HCT116 (cell line): ENCODE measurements at regions not wholly inside any gene's neighbourhood (a gene's known extent, or its start where the extent isn't known, plus 50 kb on each side); places are given as distances from the start of the nearest gene placed in this dataset.

Experiments
- ATAC-seq: fragments of 200-7000 bp; cut with Tn5 transposase; 2 replicates; pipeline ENCODE4 v1.9.1; 2020; ENCODE audit warnings: mild to moderate bottlenecking, moderate library complexity
- BruUV-seq: library from RNA; stranded (reverse); fragments of 400-500 nt; replicated peaks from 2 replicates; lab custom pipeline; 2021; lab: Mats Ljungman, UMichigan
- CTCF ChIA-PET: fragments of 300-600 bp; sonication (Branson Sonifier 250); formaldehyde crosslinking; loops from one replicate; lab custom pipeline; 2021; ENCODE audit warnings: antibody characterized with exemption; lab: Charles Lee
- POLR2A ChIA-PET: fragments of 300-600, 350-600 bp; sonication (Branson Sonifier 250); formaldehyde crosslinking; loops from one replicate; lab custom pipeline; 2021; ENCODE audit warnings: antibody characterized with exemption; lab: Charles Lee
- RAD21 ChIA-PET, 2 experiments: fragments of 300-600 bp; sonication (Branson Sonifier 250); formaldehyde crosslinking; loops; one replicate each; lab custom pipeline; 2023; ENCODE audit warnings: low total read pairs in 2 of 2; ENCODE audit not compliant: uncharacterized antibody in 2 of 2, unreplicated experiment in 2 of 2, low non-redundant PET in 1 of 2; lab: Charles Lee
- DNase-seq: peaks from one replicate; pipeline ENCODE4 v3.0.0-alpha.2; 2010; ENCODE audit warnings: low read depth, low spot score
- H2AFZ ChIP-seq: fragments of 200-600 bp; shearing (Covaris generic), sonication (generic); 2 replicates; pipeline ENCODE4 v1.6.1; 2017; ENCODE audit warnings: low read depth, mixed run types, mixed read lengths, antibody characterized with exemption, low read length; ENCODE audit not compliant: poor library complexity, severe bottlenecking
- H3K27ac ChIP-seq: 2 replicates; pipeline ENCODE4 v1.5.1; 2012; ENCODE audit warnings: low read depth, low read length
- H3K27me3 ChIP-seq: fragments of 200-600 bp; sonication (generic); 2 replicates; pipeline ENCODE4 v1.6.1; 2016; ENCODE audit warnings: mixed run types, low read length, mixed read lengths; ENCODE audit not compliant: insufficient read depth
- H3K36me3 ChIP-seq, 2 experiments: fragments of 200-500 bp in 1 of 2; fragments of 200-600 bp in 1 of 2; sonication (Bioruptor generic) in 1 of 2; sonication (generic) in 1 of 2; 2 replicates each; pipeline versions ENCODE4 v1.5.1 to v1.6.1; 2014 to 2016; ENCODE audit warnings: low read length in 2 of 2, inconsistent platforms in 1 of 2, mixed read lengths in 1 of 2, mixed run types in 1 of 2; ENCODE audit not compliant: insufficient read depth in 2 of 2, control insufficient read depth in 1 of 2
- H3K4me1 ChIP-seq, 2 experiments: fragments of 200-600 bp in 1 of 2; sonication (generic) in 1 of 2; 2 replicates each; pipeline versions ENCODE4 v1.5.1 to v1.6.1; 2012 to 2017; ENCODE audit warnings: low read length in 2 of 2, inconsistent platforms in 1 of 2, mild to moderate bottlenecking in 1 of 2, mixed read lengths in 1 of 2, mixed run types in 1 of 2, moderate library complexity in 1 of 2; ENCODE audit not compliant: insufficient read depth in 2 of 2, control insufficient read depth in 1 of 2
- H3K4me2 ChIP-seq: fragments of 200-600 bp; sonication (generic); 2 replicates; pipeline ENCODE4 v1.6.1; 2017; ENCODE audit warnings: mixed run types, low read length, mixed read lengths
- H3K4me3 ChIP-seq, 2 experiments: fragments of 200-600 bp in 1 of 2; sonication (generic) in 1 of 2; replicated peaks in 1 of 2; 2 replicates each; pipeline ENCODE4 v1.5.1; 2011 to 2016; ENCODE audit warnings: low read length in 2 of 2, control low read depth in 1 of 2, low read depth in 1 of 2, mild to moderate bottlenecking in 1 of 2, mixed read lengths in 1 of 2, mixed run types in 1 of 2
- H3K79me2 ChIP-seq: fragments of 200-600 bp; sonication (generic); 2 replicates; pipeline ENCODE4 v1.6.1; 2017; ENCODE audit warnings: mild to moderate bottlenecking, mixed run types, low read length, moderate library complexity, mixed read lengths; ENCODE audit not compliant: insufficient read depth
- H3K9ac ChIP-seq: fragments of 200-600 bp; sonication (generic); 2 replicates; pipeline ENCODE4 v1.6.1; 2016; ENCODE audit warnings: low read length, mixed read lengths
- H3K9me2 ChIP-seq: fragments of 200-600 bp; sonication (generic), shearing (Covaris generic); 2 replicates; pipeline ENCODE4 v1.6.1; 2017; ENCODE audit warnings: mixed run types, mild to moderate bottlenecking, moderate library complexity; ENCODE audit not compliant: insufficient read depth
- H3K9me3 ChIP-seq, 2 experiments: fragments of 200-500 bp in 1 of 2; fragments of 200-600 bp in 1 of 2; sonication (Bioruptor generic) in 1 of 2; sonication (generic) in 1 of 2; 2 replicates each; pipeline ENCODE4 v1.6.1; 2014 to 2017; ENCODE audit warnings: low read length in 2 of 2, mixed read lengths in 2 of 2, inconsistent platforms in 1 of 2, low read depth in 1 of 2, mild to moderate bottlenecking in 1 of 2, mixed run types in 1 of 2, moderate library complexity in 1 of 2; ENCODE audit not compliant: control insufficient read depth in 1 of 2, insufficient read depth in 1 of 2
- H4K20me1 ChIP-seq: fragments of 200-600 bp; sonication (generic), shearing (Covaris generic); 2 replicates; pipeline ENCODE4 v1.6.1; 2017; ENCODE audit warnings: mixed run types, mild to moderate bottlenecking, moderate library complexity; ENCODE audit not compliant: insufficient read depth
- CBX3 ChIP-seq: IDR thresholded peaks from 2 replicates; pipeline ENCODE4 v1.6.1; 2012; ENCODE audit warnings: low read depth
- CTCF ChIP-seq, 3 experiments: fragments of 200-600 bp in 1 of 3; sonication (generic) in 1 of 3; IDR thresholded peaks in 2 of 3; conservative IDR thresholded peaks in 1 of 3; 2 replicates each; pipeline ENCODE4 v1.5.1; 2012 to 2017; ENCODE audit warnings: low read depth in 2 of 3, low read length in 2 of 3, antibody characterized with exemption in 1 of 3, borderline replicate concordance in 1 of 3, control low read depth in 1 of 3, mild to moderate bottlenecking in 1 of 3, mixed read lengths in 1 of 3, mixed run types in 1 of 3, moderate library complexity in 1 of 3; ENCODE audit not compliant: insufficient read depth in 1 of 3
- EGR1 ChIP-seq: IDR thresholded peaks from 2 replicates; pipeline ENCODE4 v1.6.1; 2012; ENCODE audit warnings: low read depth
- ELF1 ChIP-seq: IDR thresholded peaks from 2 replicates; pipeline ENCODE4 v1.6.1; 2012; ENCODE audit warnings: low read depth, borderline replicate concordance
- EZH2 ChIP-seq: fragments of 200-600 bp; sonication (generic); IDR thresholded peaks from 2 replicates; pipeline ENCODE4 v1.6.1; 2017; ENCODE audit warnings: antibody characterized with exemption, mixed run types
- EZH2phosphoT487 ChIP-seq: fragments of 200-600 bp; IDR thresholded peaks from 2 replicates; pipeline ENCODE4 v1.6.1; 2018; ENCODE audit warnings: antibody characterized with exemption, borderline replicate concordance
- FOSL1 ChIP-seq: IDR thresholded peaks from 2 replicates; pipeline ENCODE4 v1.6.1; 2012; ENCODE audit warnings: low read depth
- JUND ChIP-seq: IDR thresholded peaks from 2 replicates; pipeline ENCODE4 v1.6.1; 2012
- MAX ChIP-seq: IDR thresholded peaks from 2 replicates; pipeline ENCODE4 v1.6.1; 2012
- POLR2A ChIP-seq: IDR thresholded peaks from 2 replicates; pipeline ENCODE4 v1.7.0; 2011; ENCODE audit warnings: borderline replicate concordance; ENCODE audit not compliant: insufficient read depth, insufficient read length; ENCODE audit errors: extremely low read depth
- SIN3A ChIP-seq: IDR thresholded peaks from 2 replicates; pipeline ENCODE4 v1.6.1; 2012; ENCODE audit warnings: low read depth
- SP1 ChIP-seq: IDR thresholded peaks from 2 replicates; pipeline ENCODE4 v1.6.1; 2012; ENCODE audit warnings: low read depth
- SRF ChIP-seq: IDR thresholded peaks from 2 replicates; pipeline ENCODE4 v1.6.1; 2012; ENCODE audit warnings: low read depth
- TCF7L2 ChIP-seq: IDR thresholded peaks from 2 replicates; pipeline ENCODE4 v1.7.0; 2011; ENCODE audit warnings: borderline replicate concordance, inconsistent platforms; ENCODE audit not compliant: insufficient read depth, insufficient read length; ENCODE audit errors: extremely low read depth
- YY1 ChIP-seq: IDR thresholded peaks from 2 replicates; pipeline ENCODE4 v1.6.1; 2011; ENCODE audit warnings: low read length, low read depth, moderate library complexity, mild to moderate bottlenecking; ENCODE audit not compliant: insufficient replicate concordance; ENCODE audit errors: extremely low read depth
- ZBTB33 ChIP-seq: IDR thresholded peaks from 2 replicates; pipeline ENCODE4 v1.6.1; 2011; ENCODE audit warnings: mild to moderate bottlenecking, low read length, moderate library complexity; ENCODE audit not compliant: insufficient replicate concordance; ENCODE audit errors: extremely low read depth
- ZFX ChIP-seq: fragments of 450-650 bp; IDR thresholded peaks from 2 replicates; pipeline ENCODE4 v1.6.1; 2017
- intact Hi-C: fragments of 100-400 bp; cut with micrococcal nuclease; formaldehyde crosslinking; loops from 2 replicates; pipeline ENCODE4 v1.10.0; 2022

- no peak overlapping the region for H3K4me2 ChIP-seq
- H2AFZ ChIP-seq = no peak overlapping the region
- H3K9me3 ChIP-seq = no peaks in the 10 kb centered on the region
- no peak overlapping the region for H3K4me3 ChIP-seq
- H3K79me2 ChIP-seq = no peaks in the 10 kb centered on the region
- no peak for DNase-seq
- intact Hi-C loops = no loop called here
- no peaks in the 10 kb centered on the region for H3K27me3 ChIP-seq
- no TSS peak for BruUV-seq
- no peaks in the 10 kb centered on the region for H3K4me1 ChIP-seq
- H3K36me3 ChIP-seq = no peaks in the 10 kb centered on the region
- H3K27ac ChIP-seq = no peak overlapping the region
- no peak for ATAC-seq
- RAD21 ChIA-PET = no interaction called here
- TF ChIP-seq EGR1 (no peak), ZFX (no peak), YY1 (no peak), SIN3A (no peak), FOSL1 (no peak), EZH2phosphoT487 (no peak), SRF (no peak), EZH2 (no peak)
- no peaks in the 10 kb centered on the region for H3K9me2 ChIP-seq
- POLR2A ChIA-PET = no interaction called here
- no peak overlapping the region for H3K9ac ChIP-seq
- H4K20me1 ChIP-seq = no peaks in the 10 kb centered on the region
- CTCF ChIA-PET = no interaction called here
Observed at GRCh38 chr12:77407931-77408330, 342.6 kb upstream of the E2F7 start.

GRCh38 chr12:77406219-77406905, 341.0 kb upstream of the E2F7 start:
- no peak for ATAC-seq
- H3K9ac ChIP-seq = no peak overlapping the region

More at GRCh38 chr12:77406219-77406905, 341.0 kb upstream of the E2F7 start:
- no peaks in the 10 kb centered on the region for H3K9me3 ChIP-seq
- H3K79me2 ChIP-seq = no peaks in the 10 kb centered on the region
- DNase-seq = no peak
- ChIA-PET CTCF (no interaction called here), RAD21 (no interaction called here), POLR2A (no interaction called here)
- H3K4me3 ChIP-seq = no peak overlapping the region
- no peaks in the 10 kb centered on the region for H3K4me1 ChIP-seq
- no peaks in the 10 kb centered on the region for H4K20me1 ChIP-seq
- H3K27ac ChIP-seq = no peak overlapping the region
- no peaks in the 10 kb centered on the region for H3K27me3 ChIP-seq
- intact Hi-C loops = no loop called here
- H3K9me2 ChIP-seq = no peaks in the 10 kb centered on the region
- TF ChIP-seq ZFX = no peak
- TF ChIP-seq YY1 = no peak
- no peak for TF ChIP-seq EZH2
- no peak for TF ChIP-seq TCF7L2
- TF ChIP-seq CBX3 = no peak
- TF ChIP-seq POLR2A = no peak
- no peak for TF ChIP-seq EGR1
- no peak for TF ChIP-seq FOSL1
- no peak for TF ChIP-seq JUND
- no peak for TF ChIP-seq ZBTB33
- TF ChIP-seq CTCF (IDR thresholded peaks at IDR 0.05 in 2 of 3, conservative IDR thresholded peaks at IDR 0.05 in 1 of 3; ENCODE audit: borderline replicate concordance in 1 of 3, insufficient read depth in 1 of 3, low read depth in 2 of 3, low read length in 2 of 3) = no peak
- TF ChIP-seq ELF1 = no peak
- TF ChIP-seq SIN3A = no peak
- no peak for TF ChIP-seq SP1
- no peak for TF ChIP-seq MAX
- no peak for TF ChIP-seq SRF
- no peak overlapping the region for H3K4me2 ChIP-seq
- no TSS peak for BruUV-seq
- H2AFZ ChIP-seq = no peak overlapping the region
- no peaks in the 10 kb centered on the region for H3K36me3 ChIP-seq
